IPS-NIHi11 (cell line): ENCODE measurements at regions not wholly inside any gene's neighbourhood (a gene's known extent, or its start where the extent isn't known, plus 50 kb on each side); places are given as distances from the start of the nearest gene placed in this dataset.

Experiments
- DNase-seq: peaks from one replicate; pipeline ENCODE4 v3.0.0; 2012; ENCODE audit warnings: mixed read lengths, low spot score

GRCh38 chr2:122221665-122222064 lies 466.2 kb downstream of the TSN start:
- no peak for DNase-seq

GRCh38 chr2:122231296-122231695 lies 475.8 kb downstream of the TSN start:
- DNase-seq, result no peak

- DNase-seq, result no peak
Observed at GRCh38 chr2:122233372-122233771, 477.9 kb downstream of the TSN start.

GRCh38 chr2:122236152-122236874 lies 480.9 kb downstream of the TSN start:
- peak; percentile 43 for DNase-seq

GRCh38 chr2:122236925-122237324 lies 481.5 kb downstream of the TSN start:
- DNase-seq, result no peak

GRCh38 chr2:122237450-122237849 lies 482.0 kb downstream of the TSN start:
- DNase-seq, result no peak

- peak; percentile 46 for DNase-seq
Observed at GRCh38 chr2:122238006-122238559, 482.6 kb downstream of the TSN start.

GRCh38 chr2:122239440-122239839 lies 484.0 kb downstream of the TSN start:
- peak; percentile 41 for DNase-seq

- DNase-seq, result no peak
Observed at GRCh38 chr2:122244598-122245229, 489.3 kb downstream of the TSN start.

- DNase-seq, result no peak
Observed at GRCh38 chr2:122249673-122250072, 494.2 kb downstream of the TSN start.

- no peak for DNase-seq
Observed at GRCh38 chr2:122251158-122251557, 495.7 kb downstream of the TSN start.

GRCh38 chr2:122251566-122251965 lies 496.1 kb downstream of the TSN start:
- no peak for DNase-seq

GRCh38 chr2:122255924-122256323 lies 500.5 kb downstream of the TSN start:
- no peak for DNase-seq

- DNase-seq, result no peak
Observed at GRCh38 chr2:122261911-122262310, 506.5 kb downstream of the TSN start.

GRCh38 chr2:122263746-122264145 lies 508.3 kb downstream of the TSN start:
- DNase-seq, result no peak

- DNase-seq, result no peak
Observed at GRCh38 chr2:122266636-122267035, 511.2 kb downstream of the TSN start.

GRCh38 chr2:122267947-122268346 lies 512.5 kb downstream of the TSN start:
- no peak for DNase-seq

GRCh38 chr2:122273785-122274419 lies 518.5 kb downstream of the TSN start:
- DNase-seq, result no peak

GRCh38 chr2:122277956-122278355 lies 522.5 kb downstream of the TSN start:
- no peak for DNase-seq

GRCh38 chr2:122300758-122301157 lies 545.3 kb downstream of the TSN start:
- DNase-seq, result no peak

GRCh38 chr2:122307763-122308162 lies 552.3 kb downstream of the TSN start:
- DNase-seq, result no peak

- DNase-seq, result no peak
Observed at GRCh38 chr2:122315306-122315705, 559.9 kb downstream of the TSN start.

- no peak for DNase-seq
Observed at GRCh38 chr2:122319539-122320132, 564.2 kb downstream of the TSN start.
